ENCODE measurements at regions not wholly inside any gene's neighbourhood (a gene's known extent, or its start where the extent isn't known, plus 50 kb on each side); places are given as distances from the start of the nearest gene placed in this dataset.

GRCh38 chr3:109532257-109533216 is 195.2 kb upstream of the DPPA4 start:
- Histone ChIP-seq H3K4me3 (no peak overlapping the region), H3K27me3 (no peaks in the 10 kb centered on the region), H3K27ac (no peak overlapping the region), H3K36me3 (no peaks in the 10 kb centered on the region), H3K9me3 (no peaks in the 10 kb centered on the region), H3K4me1 (no peaks in the 10 kb centered on the region)
- no peak for DNase-seq
- intact Hi-C loops (cut with DNase I; ENCODE audit: low total_unique reads): no loop called here
- no peak for TF ChIP-seq POLR2A (IDR thresholded peaks at IDR 0.05)
- TF ChIP-seq, protein P1, sequence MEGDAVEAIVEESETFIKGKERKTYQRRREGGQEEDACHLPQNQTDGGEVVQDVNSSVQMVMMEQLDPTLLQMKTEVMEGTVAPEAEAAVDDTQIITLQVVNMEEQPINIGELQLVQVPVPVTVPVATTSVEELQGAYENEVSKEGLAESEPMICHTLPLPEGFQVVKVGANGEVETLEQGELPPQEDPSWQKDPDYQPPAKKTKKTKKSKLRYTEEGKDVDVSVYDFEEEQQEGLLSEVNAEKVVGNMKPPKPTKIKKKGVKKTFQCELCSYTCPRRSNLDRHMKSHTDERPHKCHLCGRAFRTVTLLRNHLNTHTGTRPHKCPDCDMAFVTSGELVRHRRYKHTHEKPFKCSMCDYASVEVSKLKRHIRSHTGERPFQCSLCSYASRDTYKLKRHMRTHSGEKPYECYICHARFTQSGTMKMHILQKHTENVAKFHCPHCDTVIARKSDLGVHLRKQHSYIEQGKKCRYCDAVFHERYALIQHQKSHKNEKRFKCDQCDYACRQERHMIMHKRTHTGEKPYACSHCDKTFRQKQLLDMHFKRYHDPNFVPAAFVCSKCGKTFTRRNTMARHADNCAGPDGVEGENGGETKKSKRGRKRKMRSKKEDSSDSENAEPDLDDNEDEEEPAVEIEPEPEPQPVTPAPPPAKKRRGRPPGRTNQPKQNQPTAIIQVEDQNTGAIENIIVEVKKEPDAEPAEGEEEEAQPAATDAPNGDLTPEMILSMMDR (IDR thresholded peaks at IDR 0.05): no peak

DNA sequence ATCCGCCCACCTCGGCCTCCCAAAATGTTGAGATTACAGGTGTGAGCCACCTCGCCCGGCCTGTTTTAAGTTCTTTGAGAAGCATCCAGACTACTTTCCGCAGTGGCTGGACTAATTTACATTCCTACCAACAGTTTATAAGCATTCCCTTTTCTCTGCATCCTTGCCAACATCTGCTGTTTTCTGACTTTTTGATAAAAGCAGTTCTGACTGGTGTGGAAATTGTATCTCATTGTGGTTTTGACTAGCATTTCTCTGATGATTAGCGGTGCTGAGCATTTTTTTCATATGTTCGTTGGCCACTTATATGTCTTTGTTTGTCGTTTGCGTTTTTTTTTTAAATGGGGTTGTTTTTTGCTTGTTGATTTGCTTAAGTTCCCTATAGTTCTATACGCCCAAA is 208.4 kb upstream of the DPPA4 start:
- Histone ChIP-seq H3K4me1 (no peaks in the 10 kb centered on the region), H3K27ac (no peak overlapping the region), H3K9me3 (no peaks in the 10 kb centered on the region), H3K36me3 (no peaks in the 10 kb centered on the region), H3K27me3 (no peaks in the 10 kb centered on the region), H3K4me3 (no peak overlapping the region)
- DNase-seq: no peak
- TF ChIP-seq POLR2A (IDR thresholded peaks at IDR 0.05): no peak
- TF ChIP-seq, protein P1 (IDR thresholded peaks at IDR 0.05): no peak
- intact Hi-C loops (cut with DNase I; ENCODE audit: low total_unique reads): no loop called here

DNA sequence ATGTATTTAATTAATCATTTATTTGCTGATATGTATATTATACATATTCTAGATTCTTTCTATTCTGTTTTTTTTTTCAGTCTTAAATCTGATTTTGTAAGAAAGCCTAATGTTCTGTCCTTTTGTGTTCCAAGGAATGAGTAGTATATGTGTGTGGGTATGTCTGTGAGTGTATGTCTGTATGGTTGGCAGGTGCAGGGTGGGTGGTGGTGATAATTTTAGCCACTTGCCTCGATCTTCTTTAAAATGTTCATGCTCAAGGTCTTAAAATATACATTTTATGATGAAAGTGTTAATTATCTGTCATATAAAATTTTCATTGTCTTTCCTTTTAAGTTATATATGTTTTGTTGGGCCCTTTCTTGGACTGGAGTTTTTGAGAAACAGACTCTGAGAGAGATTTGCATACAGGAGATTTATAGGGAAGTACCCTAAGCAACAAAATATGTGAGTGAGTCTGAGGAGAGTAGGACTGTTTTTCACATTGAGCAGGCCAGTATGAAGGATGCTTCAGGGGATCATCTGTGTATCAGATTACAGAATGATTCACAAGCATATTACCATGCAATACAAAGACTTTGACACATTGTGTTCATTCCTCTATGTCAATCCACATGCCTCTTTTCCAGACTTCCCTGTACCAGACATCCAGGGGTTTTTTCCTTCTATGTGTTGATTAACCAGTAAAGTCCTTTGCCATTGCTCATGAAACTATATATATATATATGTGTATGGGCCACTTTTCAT is 211.0 kb upstream of the DPPA4 start:
- H3K27me3 ChIP-seq: no peaks in the 10 kb centered on the region
- H3K36me3 ChIP-seq: no peaks in the 10 kb centered on the region
- no peak overlapping the region for H3K4me3 ChIP-seq
- intact Hi-C loops (cut with DNase I; ENCODE audit: low total_unique reads): no loop called here
- H3K27ac ChIP-seq: no peak overlapping the region
- H3K4me1 ChIP-seq: no peaks in the 10 kb centered on the region
- no peak for TF ChIP-seq POLR2A (IDR thresholded peaks at IDR 0.05)
- TF ChIP-seq, protein P1 (IDR thresholded peaks at IDR 0.05): no peak
- no peaks in the 10 kb centered on the region for H3K9me3 ChIP-seq
- DNase-seq: no peak

DNA sequence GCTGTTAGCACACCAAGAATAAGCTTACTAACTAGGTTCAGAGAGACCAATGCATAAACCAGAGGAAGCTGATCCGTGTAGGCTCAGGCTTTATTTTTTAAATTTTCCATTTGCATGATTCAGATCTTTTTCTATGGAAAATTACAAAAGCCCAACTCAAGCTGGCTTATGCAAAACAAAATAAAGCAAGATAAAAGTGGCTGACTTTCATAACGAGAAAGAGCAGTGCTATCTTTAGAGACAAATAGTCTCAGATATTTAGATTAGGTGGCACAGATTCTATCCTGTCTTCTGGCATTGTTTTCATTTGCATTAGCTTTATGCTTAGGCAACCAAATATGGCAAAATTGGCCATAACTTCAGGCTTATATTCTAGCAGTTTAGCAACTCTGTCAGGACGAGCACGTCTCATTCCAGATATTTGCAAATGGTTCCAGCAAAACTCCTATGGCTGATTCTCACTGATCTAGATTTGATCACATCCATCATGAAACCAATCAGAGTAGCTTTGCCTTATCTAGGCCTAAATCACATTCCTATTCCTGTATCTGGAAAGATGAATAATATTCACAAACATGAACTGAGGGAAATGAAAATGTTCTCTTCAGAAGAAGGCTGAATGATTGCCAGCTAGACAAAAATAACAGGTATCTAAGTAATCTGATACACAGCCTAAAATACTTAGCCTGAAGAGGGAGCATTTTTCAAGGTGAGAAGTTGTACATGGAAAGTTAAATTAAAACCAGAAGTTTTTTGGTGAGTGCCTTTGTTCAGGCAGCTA is 216.4 kb upstream of the DPPA4 start:
- TF ChIP-seq POLR2A (IDR thresholded peaks at IDR 0.05): no peak
- TF ChIP-seq, protein P1 (IDR thresholded peaks at IDR 0.05): no peak

More for the DNA sequence above, 216.4 kb upstream of the DPPA4 start:
- Histone ChIP-seq H3K27ac (no peak overlapping the region), H3K36me3 (no peaks in the 10 kb centered on the region), H3K4me3 (no peak overlapping the region), H3K27me3 (no peaks in the 10 kb centered on the region), H3K9me3 (no peaks in the 10 kb centered on the region), H3K4me1 (no peaks in the 10 kb centered on the region)
- DNase-seq: no peak
- intact Hi-C loops (cut with DNase I; ENCODE audit: low total_unique reads): no loop called here

Data from uterus (tissue), 3 donors.